ENCODE measurements at regions not wholly inside any gene's neighbourhood (a gene's known extent, or its start where the extent isn't known, plus 50 kb on each side); places are given as distances from the start of the nearest gene placed in this dataset.
A peak's percentile ranks its signal among the peaks of the same experiment; 100 is the strongest.

- no peak for DNase-seq (ENCODE audit: extremely low read depth, low read depth, low spot score)
These were observed 617.4 kb upstream of the NETO1 start for GRCh38 chr18:73485166-73485565.

- DNase-seq (ENCODE audit: extremely low read depth, low read depth, low spot score) = no peak
These were observed 615.1 kb upstream of the NETO1 start for GRCh38 chr18:73482901-73483300.

- no peak for DNase-seq (ENCODE audit: extremely low read depth, low read depth, low spot score)
These were observed 611.7 kb upstream of the NETO1 start for GRCh38 chr18:73479477-73479876.

GRCh38 chr18:73478191-73478590 lies 610.4 kb upstream of the NETO1 start:
- DNase-seq (ENCODE audit: extremely low read depth, low read depth, low spot score) = no peak

- DNase-seq (ENCODE audit: extremely low read depth, low read depth, low spot score) = no peak
These were observed 608.2 kb upstream of the NETO1 start for GRCh38 chr18:73476031-73476430.

- peak; percentile 34 for DNase-seq (ENCODE audit: extremely low read depth, low read depth, low spot score)
These were observed 594.3 kb upstream of the NETO1 start for GRCh38 chr18:73462092-73462491.

GRCh38 chr18:73461780-73462059 lies 593.9 kb upstream of the NETO1 start:
- DNase-seq (ENCODE audit: extremely low read depth, low read depth, low spot score) = peak; percentile 22

GRCh38 chr18:73461038-73461779 lies 593.4 kb upstream of the NETO1 start:
- no peak for DNase-seq (ENCODE audit: extremely low read depth, low read depth, low spot score)

GRCh38 chr18:73458186-73458964 lies 590.6 kb upstream of the NETO1 start:
- peak; percentile 56 for DNase-seq (ENCODE audit: extremely low read depth, low read depth, low spot score)

GRCh38 chr18:73456643-73457042 lies 588.9 kb upstream of the NETO1 start:
- no peak for DNase-seq (ENCODE audit: extremely low read depth, low read depth, low spot score)

- no peak for DNase-seq (ENCODE audit: extremely low read depth, low read depth, low spot score)
These were observed 585.1 kb upstream of the NETO1 start for GRCh38 chr18:73452866-73453265.

- no peak for DNase-seq (ENCODE audit: extremely low read depth, low read depth, low spot score)
These were observed 578.7 kb upstream of the NETO1 start for GRCh38 chr18:73446502-73446901.

GRCh38 chr18:73431620-73432019 lies 563.8 kb upstream of the NETO1 start:
- DNase-seq (ENCODE audit: extremely low read depth, low read depth, low spot score) = no peak

- DNase-seq (ENCODE audit: extremely low read depth, low read depth, low spot score) = no peak
These were observed 553.2 kb upstream of the NETO1 start for GRCh38 chr18:73421010-73421409.

GRCh38 chr18:73419531-73419930 lies 551.7 kb upstream of the NETO1 start:
- DNase-seq (ENCODE audit: extremely low read depth, low read depth, low spot score) = no peak

- no peak for DNase-seq (ENCODE audit: extremely low read depth, low read depth, low spot score)
These were observed 546.8 kb upstream of the NETO1 start for GRCh38 chr18:73414598-73414997.

- DNase-seq (ENCODE audit: extremely low read depth, low read depth, low spot score) = no peak
These were observed 546.3 kb upstream of the NETO1 start for GRCh38 chr18:73414069-73414468.

GRCh38 chr18:73409242-73409641 lies 541.5 kb upstream of the NETO1 start:
- DNase-seq (ENCODE audit: extremely low read depth, low read depth, low spot score) = no peak

- no peak for DNase-seq (ENCODE audit: extremely low read depth, low read depth, low spot score)
These were observed 540.7 kb upstream of the NETO1 start for GRCh38 chr18:73408469-73408868.

- DNase-seq (ENCODE audit: extremely low read depth, low read depth, low spot score) = no peak
These were observed 539.7 kb upstream of the NETO1 start for GRCh38 chr18:73407506-73407905.

- DNase-seq (ENCODE audit: extremely low read depth, low read depth, low spot score) = no peak
These were observed 516.5 kb upstream of the NETO1 start for GRCh38 chr18:73384246-73384645.

- DNase-seq (ENCODE audit: extremely low read depth, low read depth, low spot score) = no peak
These were observed 513.9 kb upstream of the NETO1 start for GRCh38 chr18:73381699-73382036.
